ENCODE measurements at regions not wholly inside any gene's neighbourhood (a gene's known extent, or its start where the extent isn't known, plus 50 kb on each side); places are given as distances from the start of the nearest gene placed in this dataset.

GRCh38 chr14:76950055-76951020 is 78.2 kb downstream of the IRF2BPL start:
- H3K27ac ChIP-seq: peak overlapping the region in 11 of 12 donors; percentile 26 to 70 (median 42)
- H3K9me3 ChIP-seq: no peaks in the 10 kb centered on the region
- peaks cover 11 to 74% (median 64%) of the 10 kb centered on the region in 12 donors for H3K4me1 ChIP-seq

GRCh38 chr14:76948976-76949375 is 79.5 kb downstream of the IRF2BPL start:
- peaks cover 5 to 61% (median 50%) of the 10 kb centered on the region in 12 donors for H3K4me1 ChIP-seq
- TF ChIP-seq POLR2A (IDR thresholded peaks at IDR 0.05): no peak
- TF ChIP-seq CTCF (IDR thresholded peaks at IDR 0.05): no peak
- WGBS, 4 donors: 88 to 99% (median 97%) methylated on average over 6 of the region's 6 CpGs
- H3K4me3 ChIP-seq: no peak overlapping the region
- ATAC-seq: no peak
- no peaks in the 10 kb centered on the region for H3K9me3 ChIP-seq
- no peak for DNase-seq
- H3K27me3 ChIP-seq: no peaks in the 10 kb centered on the region
- intact Hi-C loops (cut with DNase I): loop anchor here in 1 of 10 donors (10.0 kb wide), 1 partner anchor 106 kb away; no protein-coding TSS in a partner anchor
- no peaks in the 10 kb centered on the region for H3K36me3 ChIP-seq
- peak overlapping the region in 7 of 12 donors; percentile 26 to 89 (median 79) for H3K27ac ChIP-seq

More at GRCh38 chr14:76950055-76951020, 78.2 kb downstream of the IRF2BPL start:
- Histone ChIP-seq H3K36me3 (no peaks in the 10 kb centered on the region), H3K4me3 (no peak overlapping the region), H3K27me3 (no peaks in the 10 kb centered on the region)
- 59 to 66% (median 62%) methylated on average over 14 of the region's 14 CpGs for WGBS, 4 donors
- no peak for TF ChIP-seq CTCF (IDR thresholded peaks at IDR 0.05)
- no peak for TF ChIP-seq POLR2A (IDR thresholded peaks at IDR 0.05)
- intact Hi-C loops (cut with DNase I): no loop called here
- DNase-seq: no peak
- ATAC-seq: no peak

GRCh38 chr14:76948213-76948947 is 80.1 kb downstream of the IRF2BPL start:
- no peaks in the 10 kb centered on the region for H3K36me3 ChIP-seq
- H3K27ac ChIP-seq: peak overlapping the region in 11 of 12 donors; percentile 77 to 89 (median 80)
- WGBS, 4 donors: 63 to 67% (median 64%) methylated on average over 11 of the region's 11 CpGs
- H3K4me1 ChIP-seq: peaks cover 5 to 55% (median 44%) of the 10 kb centered on the region in 12 donors
- H3K4me3 ChIP-seq: no peak overlapping the region
- DNase-seq: peak in 1 of 5 donors; percentile 36
- H3K27me3 ChIP-seq: no peaks in the 10 kb centered on the region
- ATAC-seq: peak in 1 of 4 donors; percentile 8
- TF ChIP-seq POLR2A (IDR thresholded peaks at IDR 0.05) (no peak), CTCF (IDR thresholded peaks at IDR 0.05) (no peak)
- intact Hi-C loops (cut with DNase I): loop anchor here in 1 of 10 donors (10.0 kb wide), 1 partner anchor 106 kb away; no protein-coding TSS in a partner anchor
- no peaks in the 10 kb centered on the region for H3K9me3 ChIP-seq

Measured in heart left ventricle (tissue), 16 donors.